SK-N-SH (cell line): ENCODE measurements at regions not wholly inside any gene's neighbourhood (a gene's known extent, or its start where the extent isn't known, plus 50 kb on each side); places are given as distances from the start of the nearest gene placed in this dataset.

Source experiments
- CTCF ChIA-PET: fragments of 300-600, 350-600 bp; formaldehyde crosslinking; extraction: SDS; loops from one replicate; lab custom pipeline; 2021; lab: Yijun Ruan, JAX
- POLR2A ChIA-PET: fragments of 350-600 bp; sonication (Branson Sonifier 250); formaldehyde crosslinking; extraction: SDS; loops from one replicate; lab custom pipeline; 2020; ENCODE audit warnings: antibody characterized with exemption, inconsistent platforms; lab: Yijun Ruan, JAX
- DNase-seq: peaks from one replicate; pipeline ENCODE4 v3.0.0; 2012
- H2AFZ ChIP-seq: fragments of 200-600 bp; sonication (generic); 2 replicates; pipeline ENCODE4 v1.8.1; 2016; ENCODE audit warnings: antibody characterized with exemption, mild to moderate bottlenecking, low read depth
- H3F3A ChIP-seq: fragments of 200-600 bp; sonication (generic); replicated peaks from 2 replicates; pipeline ENCODE3; 2016; ENCODE audit warnings: antibody characterized with exemption, mild to moderate bottlenecking; ENCODE audit not compliant: insufficient read depth
- H3K27ac ChIP-seq, 2 experiments: fragments of 200-500 bp in 1 of 2; fragments of 200-600 bp in 1 of 2; sonication (Bioruptor generic) in 1 of 2; sonication (generic), shearing (Covaris generic) in 1 of 2; 2 replicates each; pipeline versions ENCODE4 v1.5.1 to v1.6.1; 2014 to 2016; ENCODE audit warnings: low read depth in 2 of 2, inconsistent platforms in 1 of 2, low read length in 1 of 2, mild to moderate bottlenecking in 1 of 2, mixed read lengths in 1 of 2
- H3K27me3 ChIP-seq: fragments of 200-600 bp; sonication (generic), shearing (Covaris generic); 2 replicates; pipeline ENCODE4 v1.6.1; 2016; ENCODE audit warnings: mixed run types; ENCODE audit not compliant: insufficient read depth
- H3K36me3 ChIP-seq, 2 experiments: fragments of 200-500 bp in 1 of 2; fragments of 200-600 bp in 1 of 2; sonication (Bioruptor generic) in 1 of 2; sonication (generic) in 1 of 2; replicated peaks in 1 of 2; 2 replicates each; pipeline versions ENCODE3 to v1.5.1; 2014 to 2016; ENCODE audit warnings: low read length in 1 of 2, mild to moderate bottlenecking in 1 of 2; ENCODE audit not compliant: insufficient read depth in 2 of 2, control insufficient read depth in 1 of 2
- H3K4me1 ChIP-seq, 2 experiments: fragments of 200-500 bp in 1 of 2; fragments of 200-600 bp in 1 of 2; sonication (Bioruptor generic) in 1 of 2; sonication (generic), shearing (Covaris generic) in 1 of 2; 2 replicates each; pipeline versions ENCODE4 v1.5.1 to v1.6.1; 2014 to 2016; ENCODE audit warnings: low read depth in 1 of 2, low read length in 1 of 2, mixed run types in 1 of 2; ENCODE audit not compliant: insufficient read depth in 2 of 2, control insufficient read depth in 1 of 2
- H3K4me2 ChIP-seq: fragments of 200-600 bp; sonication (generic), shearing (Covaris generic); 2 replicates; pipeline ENCODE4 v1.6.1; 2017; ENCODE audit warnings: mixed run types
- H3K4me3 ChIP-seq, 2 experiments: fragments of 200-500 bp in 1 of 2; fragments of 200-600 bp in 1 of 2; sonication (Bioruptor generic) in 1 of 2; sonication (generic), shearing (Covaris generic) in 1 of 2; 2 replicates each; pipeline versions ENCODE4 v1.5.1 to v1.8.1; 2014 to 2016; ENCODE audit warnings: low read depth in 2 of 2, inconsistent platforms in 1 of 2, low read length in 1 of 2, mild to moderate bottlenecking in 1 of 2, mixed read lengths in 1 of 2, moderate library complexity in 1 of 2
- H3K79me2 ChIP-seq: fragments of 200-600 bp; sonication (generic); 2 replicates; pipeline ENCODE4 v1.8.1; 2017; ENCODE audit warnings: mild to moderate bottlenecking; ENCODE audit not compliant: insufficient read depth
- H3K9ac ChIP-seq: fragments of 200-600 bp; sonication (generic); 2 replicates; pipeline ENCODE4 v1.6.1; 2017; ENCODE audit warnings: mixed run types
- H3K9me2 ChIP-seq: fragments of 200-600 bp; sonication (generic); 2 replicates; pipeline ENCODE4 v1.6.1; 2017; ENCODE audit warnings: mixed run types
- H3K9me3 ChIP-seq: fragments of 200-600 bp; sonication (generic); 2 replicates; pipeline ENCODE4 v1.6.1; 2017; ENCODE audit warnings: mixed run types, mild to moderate bottlenecking, moderate library complexity
- H4K20me1 ChIP-seq: fragments of 200-600 bp; sonication (generic); 2 replicates; pipeline ENCODE4 v1.6.1; 2017; ENCODE audit warnings: mild to moderate bottlenecking, mixed run types; ENCODE audit not compliant: insufficient read depth
- EP300 ChIP-seq, 2 experiments: IDR thresholded peaks; 2 replicates each; pipeline versions ENCODE4 v1.4.0 to v1.6.1; 2012; ENCODE audit warnings: borderline replicate concordance in 1 of 2, low read depth in 1 of 2, low read length in 1 of 2
- FOXM1 ChIP-seq: IDR thresholded peaks from 2 replicates; pipeline ENCODE4 v1.4.0; 2012; ENCODE audit warnings: low read depth, mild to moderate bottlenecking
- GABPA ChIP-seq: IDR thresholded peaks from 2 replicates; pipeline ENCODE4 v1.4.0; 2012; ENCODE audit warnings: low read depth, mild to moderate bottlenecking
- GATA2 ChIP-seq: sonication (generic); formaldehyde crosslinking; IDR thresholded peaks from 2 replicates; pipeline ENCODE4 v1.5.0; 2020; ENCODE audit warnings: mild to moderate bottlenecking, missing genetic modification reagents
- JUND ChIP-seq: IDR thresholded peaks from 2 replicates; pipeline ENCODE4 v1.4.0; 2012
- NFIC ChIP-seq: IDR thresholded peaks from 2 replicates; pipeline ENCODE4 v1.4.0; 2012; ENCODE audit warnings: borderline replicate concordance
- NRF1 ChIP-seq: IDR thresholded peaks from 2 replicates; pipeline ENCODE4 v1.6.1; 2012; ENCODE audit warnings: low read depth, mild to moderate bottlenecking, low read length
- POLR2AphosphoS5 ChIP-seq: IDR thresholded peaks from 2 replicates; pipeline ENCODE4 v1.6.1; 2012; ENCODE audit warnings: low read depth, low read length
- RAD21 ChIP-seq: IDR thresholded peaks from 2 replicates; pipeline ENCODE4 v1.6.1; 2012; ENCODE audit warnings: mild to moderate bottlenecking, low read length
- RCOR1 ChIP-seq: fragments of 150-350 bp; IDR thresholded peaks from 2 replicates; pipeline ENCODE4 v1.6.1; 2017; ENCODE audit warnings: antibody characterized with exemption, low read length
- RFX5 ChIP-seq: IDR thresholded peaks from 2 replicates; pipeline ENCODE4 v1.6.1; 2012; ENCODE audit warnings: mild to moderate bottlenecking, improper control_type of control experiment, low read length
- RXRA ChIP-seq: IDR thresholded peaks from 2 replicates; pipeline ENCODE4 v1.4.0; 2012; ENCODE audit warnings: low read depth, mild to moderate bottlenecking, borderline replicate concordance
- YY1 ChIP-seq: IDR thresholded peaks from 2 replicates; pipeline ENCODE4 v1.4.0; 2012; ENCODE audit warnings: low read depth, mild to moderate bottlenecking
- WGBS: methylation state at CpG from one replicate; pipeline ENCODE4 v1.1.6; 2017; ENCODE audit warnings: low lambda C conversion rate; 5-methylcytosine and 5-hydroxymethylcytosine counted together
- TF ChIP-seq, protein P1 (sequence below): fragments of 150-350 bp; IDR thresholded peaks from 2 replicates; pipeline ENCODE4 v1.6.1; 2017; ENCODE audit warnings: antibody characterized with exemption, low read length, low read depth, borderline replicate concordance
- TF ChIP-seq, protein P2 (sequence below): IDR thresholded peaks from 2 replicates; pipeline ENCODE4 v1.4.0; 2012; ENCODE audit warnings: low read depth
- TF ChIP-seq, protein P3 (sequence below): IDR thresholded peaks from 2 replicates; pipeline ENCODE4 v1.4.0; 2012; ENCODE audit warnings: low read depth, borderline replicate concordance
- TF ChIP-seq, protein P4 (sequence below): IDR thresholded peaks from 2 replicates; pipeline ENCODE4 v1.6.1; 2012; ENCODE audit warnings: mild to moderate bottlenecking, low read depth, low read length, moderate library complexity
- TF ChIP-seq, protein P5 (sequence below): fragments of 150-350 bp; IDR thresholded peaks from 2 replicates; pipeline ENCODE4 v1.6.1; 2016; ENCODE audit warnings: mild to moderate bottlenecking, low read depth, low read length

DNA sequence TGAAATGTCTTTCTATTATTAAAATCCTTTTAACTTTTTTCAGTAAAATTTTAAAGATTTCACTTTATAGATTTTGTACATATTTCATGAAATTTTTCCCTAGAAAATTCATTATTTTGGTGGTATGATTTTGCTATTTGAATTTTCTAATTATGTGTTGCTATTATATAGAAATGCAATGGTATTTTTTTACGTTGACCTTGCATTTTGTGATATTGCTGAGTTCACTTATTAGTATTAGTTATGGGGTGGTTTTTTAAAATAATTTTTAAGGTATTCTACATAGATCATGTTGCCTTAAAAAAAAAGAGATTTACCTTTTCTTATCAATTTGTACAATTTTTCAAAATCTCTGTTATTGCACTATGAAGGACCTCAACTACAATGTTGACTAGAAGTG, 458.3 kb downstream of the TLE1 start:
- Histone ChIP-seq H2AFZ (no peak overlapping the region), H3K4me2 (no peak overlapping the region), H3F3A (no peaks in the 10 kb centered on the region), H3K9me3 (no peaks in the 10 kb centered on the region), H3K27ac (no peak overlapping the region), H3K4me1 (peaks cover 0 to 2% of the 10 kb centered on the region in 2 experiments; a peak in 1 of 4 replicates), H3K9me2 (no peaks in the 10 kb centered on the region), H3K36me3 (no peaks in the 10 kb centered on the region), H3K4me3 (no peak overlapping the region), H3K9ac (no peak overlapping the region), H4K20me1 (no peaks in the 10 kb centered on the region), H3K79me2 (no peaks in the 10 kb centered on the region), H3K27me3 (no peaks in the 10 kb centered on the region)
- TF ChIP-seq POLR2AphosphoS5, result no peak
- TF ChIP-seq GABPA, result no peak
- TF ChIP-seq JUND, result no peak
- no peak for TF ChIP-seq EP300 (IDR thresholded peaks at IDR 0.05; ENCODE audit: borderline replicate concordance in 1 of 2, low read depth in 1 of 2, low read length in 1 of 2)
- TF ChIP-seq RCOR1, result no peak
- TF ChIP-seq RAD21, result no peak
- TF ChIP-seq, protein P1, sequence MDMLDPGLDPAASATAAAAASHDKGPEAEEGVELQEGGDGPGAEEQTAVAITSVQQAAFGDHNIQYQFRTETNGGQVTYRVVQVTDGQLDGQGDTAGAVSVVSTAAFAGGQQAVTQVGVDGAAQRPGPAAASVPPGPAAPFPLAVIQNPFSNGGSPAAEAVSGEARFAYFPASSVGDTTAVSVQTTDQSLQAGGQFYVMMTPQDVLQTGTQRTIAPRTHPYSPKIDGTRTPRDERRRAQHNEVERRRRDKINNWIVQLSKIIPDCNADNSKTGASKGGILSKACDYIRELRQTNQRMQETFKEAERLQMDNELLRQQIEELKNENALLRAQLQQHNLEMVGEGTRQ, result no peak
- TF ChIP-seq RXRA, result no peak
- TF ChIP-seq, protein P2, sequence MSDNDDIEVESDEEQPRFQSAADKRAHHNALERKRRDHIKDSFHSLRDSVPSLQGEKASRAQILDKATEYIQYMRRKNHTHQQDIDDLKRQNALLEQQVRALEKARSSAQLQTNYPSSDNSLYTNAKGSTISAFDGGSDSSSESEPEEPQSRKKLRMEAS, result no peak
- no peak for TF ChIP-seq NFIC
- no peak for TF ChIP-seq NRF1
- TF ChIP-seq, protein P3, sequence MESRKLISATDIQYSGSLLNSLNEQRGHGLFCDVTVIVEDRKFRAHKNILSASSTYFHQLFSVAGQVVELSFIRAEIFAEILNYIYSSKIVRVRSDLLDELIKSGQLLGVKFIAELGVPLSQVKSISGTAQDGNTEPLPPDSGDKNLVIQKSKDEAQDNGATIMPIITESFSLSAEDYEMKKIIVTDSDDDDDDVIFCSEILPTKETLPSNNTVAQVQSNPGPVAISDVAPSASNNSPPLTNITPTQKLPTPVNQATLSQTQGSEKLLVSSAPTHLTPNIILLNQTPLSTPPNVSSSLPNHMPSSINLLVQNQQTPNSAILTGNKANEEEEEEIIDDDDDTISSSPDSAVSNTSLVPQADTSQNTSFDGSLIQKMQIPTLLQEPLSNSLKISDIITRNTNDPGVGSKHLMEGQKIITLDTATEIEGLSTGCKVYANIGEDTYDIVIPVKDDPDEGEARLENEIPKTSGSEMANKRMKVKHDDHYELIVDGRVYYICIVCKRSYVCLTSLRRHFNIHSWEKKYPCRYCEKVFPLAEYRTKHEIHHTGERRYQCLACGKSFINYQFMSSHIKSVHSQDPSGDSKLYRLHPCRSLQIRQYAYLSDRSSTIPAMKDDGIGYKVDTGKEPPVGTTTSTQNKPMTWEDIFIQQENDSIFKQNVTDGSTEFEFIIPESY, result no peak
- ChIA-PET POLR2A (no interaction called here), CTCF (no interaction called here)
- DNase-seq, result no peak
- 9% methylated on average over 1 of the region's 1 CpG for WGBS

DNA sequence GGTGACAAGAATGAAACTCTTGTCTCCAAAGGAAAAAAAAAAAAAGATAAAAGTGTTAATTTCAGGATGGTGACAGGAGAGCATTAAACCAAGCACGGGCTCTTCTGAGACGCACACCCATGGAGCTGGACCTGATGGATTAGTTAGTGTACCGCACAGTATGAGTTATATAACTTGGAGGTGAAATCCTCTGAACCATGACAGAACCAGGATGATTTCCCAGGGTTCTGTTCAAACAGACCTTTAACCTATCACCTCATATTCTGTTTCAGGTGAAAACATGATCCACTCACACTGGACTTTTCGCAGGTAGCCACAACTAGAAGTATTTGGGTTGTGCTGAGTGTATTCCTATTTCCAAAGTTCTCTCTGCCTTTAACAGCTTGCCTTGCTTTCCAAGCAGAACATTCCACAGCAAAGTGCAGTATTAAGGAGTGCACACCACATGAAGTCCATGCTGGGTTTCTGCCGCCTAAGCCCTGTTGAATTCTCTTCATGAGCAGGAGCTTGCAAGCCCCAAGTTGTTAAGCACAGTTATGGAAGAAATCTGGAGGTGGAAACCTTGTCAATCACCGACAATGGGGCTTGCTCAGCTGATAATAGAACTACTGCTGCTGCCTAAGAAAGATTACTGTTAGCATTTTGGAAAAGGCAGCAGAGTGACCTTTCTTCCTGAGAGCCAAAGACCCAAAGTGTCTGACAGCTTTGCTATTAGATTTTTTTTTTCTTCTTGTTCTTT, 461.7 kb downstream of the TLE1 start:
- Histone ChIP-seq H3K9me3 (no peaks in the 10 kb centered on the region), H3K36me3 (no peaks in the 10 kb centered on the region), H3K27me3 (no peaks in the 10 kb centered on the region), H3K4me2 (no peak overlapping the region), H3K27ac (no peak overlapping the region), H3F3A (no peaks in the 10 kb centered on the region), H2AFZ (no peak overlapping the region), H3K9me2 (no peaks in the 10 kb centered on the region), H3K9ac (no peak overlapping the region), H4K20me1 (no peaks in the 10 kb centered on the region), H3K79me2 (no peaks in the 10 kb centered on the region), H3K4me1 (no peaks in the 10 kb centered on the region), H3K4me3 (no peak overlapping the region)
- POLR2A ChIA-PET, result no interaction called here
- WGBS, result 66% methylated on average over 6 of the region's 6 CpGs
- CTCF ChIA-PET, result no interaction called here
- DNase-seq, result no peak
- TF ChIP-seq RAD21, result no peak
- no peak for TF ChIP-seq RFX5
- TF ChIP-seq, protein P4, sequence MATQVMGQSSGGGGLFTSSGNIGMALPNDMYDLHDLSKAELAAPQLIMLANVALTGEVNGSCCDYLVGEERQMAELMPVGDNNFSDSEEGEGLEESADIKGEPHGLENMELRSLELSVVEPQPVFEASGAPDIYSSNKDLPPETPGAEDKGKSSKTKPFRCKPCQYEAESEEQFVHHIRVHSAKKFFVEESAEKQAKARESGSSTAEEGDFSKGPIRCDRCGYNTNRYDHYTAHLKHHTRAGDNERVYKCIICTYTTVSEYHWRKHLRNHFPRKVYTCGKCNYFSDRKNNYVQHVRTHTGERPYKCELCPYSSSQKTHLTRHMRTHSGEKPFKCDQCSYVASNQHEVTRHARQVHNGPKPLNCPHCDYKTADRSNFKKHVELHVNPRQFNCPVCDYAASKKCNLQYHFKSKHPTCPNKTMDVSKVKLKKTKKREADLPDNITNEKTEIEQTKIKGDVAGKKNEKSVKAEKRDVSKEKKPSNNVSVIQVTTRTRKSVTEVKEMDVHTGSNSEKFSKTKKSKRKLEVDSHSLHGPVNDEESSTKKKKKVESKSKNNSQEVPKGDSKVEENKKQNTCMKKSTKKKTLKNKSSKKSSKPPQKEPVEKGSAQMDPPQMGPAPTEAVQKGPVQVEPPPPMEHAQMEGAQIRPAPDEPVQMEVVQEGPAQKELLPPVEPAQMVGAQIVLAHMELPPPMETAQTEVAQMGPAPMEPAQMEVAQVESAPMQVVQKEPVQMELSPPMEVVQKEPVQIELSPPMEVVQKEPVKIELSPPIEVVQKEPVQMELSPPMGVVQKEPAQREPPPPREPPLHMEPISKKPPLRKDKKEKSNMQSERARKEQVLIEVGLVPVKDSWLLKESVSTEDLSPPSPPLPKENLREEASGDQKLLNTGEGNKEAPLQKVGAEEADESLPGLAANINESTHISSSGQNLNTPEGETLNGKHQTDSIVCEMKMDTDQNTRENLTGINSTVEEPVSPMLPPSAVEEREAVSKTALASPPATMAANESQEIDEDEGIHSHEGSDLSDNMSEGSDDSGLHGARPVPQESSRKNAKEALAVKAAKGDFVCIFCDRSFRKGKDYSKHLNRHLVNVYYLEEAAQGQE, result no peak
- TF ChIP-seq, protein P5, sequence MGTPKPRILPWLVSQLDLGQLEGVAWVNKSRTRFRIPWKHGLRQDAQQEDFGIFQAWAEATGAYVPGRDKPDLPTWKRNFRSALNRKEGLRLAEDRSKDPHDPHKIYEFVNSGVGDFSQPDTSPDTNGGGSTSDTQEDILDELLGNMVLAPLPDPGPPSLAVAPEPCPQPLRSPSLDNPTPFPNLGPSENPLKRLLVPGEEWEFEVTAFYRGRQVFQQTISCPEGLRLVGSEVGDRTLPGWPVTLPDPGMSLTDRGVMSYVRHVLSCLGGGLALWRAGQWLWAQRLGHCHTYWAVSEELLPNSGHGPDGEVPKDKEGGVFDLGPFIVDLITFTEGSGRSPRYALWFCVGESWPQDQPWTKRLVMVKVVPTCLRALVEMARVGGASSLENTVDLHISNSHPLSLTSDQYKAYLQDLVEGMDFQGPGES, result no peak
- TF ChIP-seq POLR2AphosphoS5, result no peak
- no peak for TF ChIP-seq NFIC
- no peak for TF ChIP-seq FOXM1
- no peak for TF ChIP-seq YY1
- TF ChIP-seq RXRA, result no peak
- no peak for TF ChIP-seq GATA2 (CRISPR knock-in tag)
